ENCODE measurements at regions not wholly inside any gene's neighbourhood (a gene's known extent, or its start where the extent isn't known, plus 50 kb on each side); places are given as distances from the start of the nearest gene placed in this dataset.
A peak's percentile ranks its signal among the peaks of the same experiment; 100 is the strongest.
"Not testable (repeated sequence)": the region's sequence is repeated elsewhere in the genome, so short reads cannot be mapped to it uniquely, and the experiment has no call there.

- peaks cover 2% of the 10 kb centered on the region for H3K36me3 Mint-ChIP-seq (ENCODE audit: unreplicated experiment)
- peak overlapping the region; percentile 91 for H3K27ac Mint-ChIP-seq (ENCODE audit: unreplicated experiment)
- DNase-seq (ENCODE audit: extremely low spot score, unreplicated experiment), result no peak
- no peaks in the 10 kb centered on the region for H3K9me3 Mint-ChIP-seq (ENCODE audit: unreplicated experiment)
- H3K4me3 Mint-ChIP-seq (ENCODE audit: unreplicated experiment), result no peak overlapping the region
- TF ChIP-seq, protein P1, sequence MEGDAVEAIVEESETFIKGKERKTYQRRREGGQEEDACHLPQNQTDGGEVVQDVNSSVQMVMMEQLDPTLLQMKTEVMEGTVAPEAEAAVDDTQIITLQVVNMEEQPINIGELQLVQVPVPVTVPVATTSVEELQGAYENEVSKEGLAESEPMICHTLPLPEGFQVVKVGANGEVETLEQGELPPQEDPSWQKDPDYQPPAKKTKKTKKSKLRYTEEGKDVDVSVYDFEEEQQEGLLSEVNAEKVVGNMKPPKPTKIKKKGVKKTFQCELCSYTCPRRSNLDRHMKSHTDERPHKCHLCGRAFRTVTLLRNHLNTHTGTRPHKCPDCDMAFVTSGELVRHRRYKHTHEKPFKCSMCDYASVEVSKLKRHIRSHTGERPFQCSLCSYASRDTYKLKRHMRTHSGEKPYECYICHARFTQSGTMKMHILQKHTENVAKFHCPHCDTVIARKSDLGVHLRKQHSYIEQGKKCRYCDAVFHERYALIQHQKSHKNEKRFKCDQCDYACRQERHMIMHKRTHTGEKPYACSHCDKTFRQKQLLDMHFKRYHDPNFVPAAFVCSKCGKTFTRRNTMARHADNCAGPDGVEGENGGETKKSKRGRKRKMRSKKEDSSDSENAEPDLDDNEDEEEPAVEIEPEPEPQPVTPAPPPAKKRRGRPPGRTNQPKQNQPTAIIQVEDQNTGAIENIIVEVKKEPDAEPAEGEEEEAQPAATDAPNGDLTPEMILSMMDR (IDR thresholded peaks at IDR 0.05), result no peak
- H3K27me3 Mint-ChIP-seq (ENCODE audit: unreplicated experiment), result no peaks in the 10 kb centered on the region
- peaks cover 57% of the 10 kb centered on the region for H3K4me1 Mint-ChIP-seq (ENCODE audit: unreplicated experiment)
Measured at GRCh38 chr12:58419905-58420304, 478.5 kb downstream of the ATP23 start.

- Mint-ChIP-seq H3K36me3 (ENCODE audit: unreplicated experiment) (peaks cover 2% of the 10 kb centered on the region), H3K27me3 (ENCODE audit: unreplicated experiment) (no peaks in the 10 kb centered on the region), H3K27ac (ENCODE audit: unreplicated experiment) (peak overlapping the region; percentile 91), H3K9me3 (ENCODE audit: unreplicated experiment) (no peaks in the 10 kb centered on the region), H3K4me3 (ENCODE audit: unreplicated experiment) (no peak overlapping the region), H3K4me1 (ENCODE audit: unreplicated experiment) (peaks cover 61% of the 10 kb centered on the region)
- no peak for DNase-seq (ENCODE audit: extremely low spot score, unreplicated experiment)
- TF ChIP-seq, protein P1 (IDR thresholded peaks at IDR 0.05), result no peak
Measured at GRCh38 chr12:58420503-58420902, 479.1 kb downstream of the ATP23 start.

- Mint-ChIP-seq H3K9me3 (ENCODE audit: unreplicated experiment) (peaks cover 4% of the 10 kb centered on the region), H3K27me3 (ENCODE audit: unreplicated experiment) (no peaks in the 10 kb centered on the region), H3K36me3 (ENCODE audit: unreplicated experiment) (peaks cover 7% of the 10 kb centered on the region), H3K27ac (ENCODE audit: unreplicated experiment) (no peak overlapping the region), H3K4me3 (ENCODE audit: unreplicated experiment) (no peak overlapping the region), H3K4me1 (ENCODE audit: unreplicated experiment) (peaks cover 59% of the 10 kb centered on the region)
- no peak for DNase-seq (ENCODE audit: extremely low spot score, unreplicated experiment)
- TF ChIP-seq, protein P1 (IDR thresholded peaks at IDR 0.05), result no peak
Measured at GRCh38 chr12:58421990-58422389, 480.6 kb downstream of the ATP23 start.

- H3K4me1 Mint-ChIP-seq (ENCODE audit: unreplicated experiment), result peaks cover 49% of the 10 kb centered on the region
- H3K27ac Mint-ChIP-seq (ENCODE audit: unreplicated experiment), result peak overlapping the region; percentile 94
- H3K27me3 Mint-ChIP-seq (ENCODE audit: unreplicated experiment), result no peaks in the 10 kb centered on the region
- H3K4me3 Mint-ChIP-seq (ENCODE audit: unreplicated experiment), result peak overlapping the region; percentile 27
- TF ChIP-seq, protein P1 (IDR thresholded peaks at IDR 0.05), result no peak
- peaks cover 20% of the 10 kb centered on the region for H3K36me3 Mint-ChIP-seq (ENCODE audit: unreplicated experiment)
- DNase-seq (ENCODE audit: extremely low spot score, unreplicated experiment), result no peak
- H3K9me3 Mint-ChIP-seq (ENCODE audit: unreplicated experiment), result peaks cover 31% of the 10 kb centered on the region
Measured at GRCh38 chr12:58424735-58425392, 483.5 kb downstream of the ATP23 start.

DNA sequence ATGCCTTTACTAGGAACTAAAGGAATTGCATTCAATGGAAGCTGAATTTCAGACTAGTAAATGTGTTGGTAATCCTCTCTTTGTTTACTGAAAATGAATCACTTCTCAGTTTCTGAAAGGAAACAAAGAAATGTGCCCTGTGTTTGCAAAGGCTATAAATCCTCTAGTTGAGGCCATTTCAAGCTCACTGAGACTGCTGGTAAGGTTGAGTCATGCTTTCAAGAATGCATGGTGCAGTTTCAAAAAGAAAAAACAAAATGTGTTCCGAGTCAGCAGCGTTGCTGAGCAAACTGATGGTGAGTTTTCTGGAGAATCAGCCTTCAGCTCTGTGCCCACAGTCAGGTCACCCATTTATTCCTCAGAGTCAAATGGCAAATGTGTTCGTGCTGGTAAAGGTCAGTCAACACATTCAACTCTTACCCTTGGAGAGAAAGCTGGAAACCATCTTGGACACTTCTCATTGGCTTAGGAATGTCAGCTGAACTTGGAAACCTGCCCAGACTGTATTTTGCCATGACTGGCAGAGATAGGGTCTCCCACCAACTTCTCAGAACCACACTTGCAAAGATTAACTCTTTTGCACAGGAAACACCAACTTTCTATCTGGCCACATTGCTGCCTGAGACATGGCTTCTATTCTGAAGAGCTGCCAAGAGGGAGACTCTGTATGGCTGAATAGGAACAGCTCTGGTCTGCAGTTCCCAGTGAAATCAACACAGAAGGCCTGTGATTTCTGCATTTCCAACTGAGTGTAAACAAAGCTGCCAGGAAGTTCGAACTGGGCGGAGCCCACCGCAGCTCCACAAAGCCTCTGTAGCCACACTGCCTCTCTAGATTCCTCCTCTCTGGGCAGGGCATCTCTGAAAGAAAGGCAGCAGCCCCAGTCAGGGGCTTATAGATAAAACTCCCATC is 484.4 kb downstream of the ATP23 start:
- peak overlapping the region; percentile 30 for H3K4me3 Mint-ChIP-seq (ENCODE audit: unreplicated experiment)

GRCh38 chr12:58426437-58426836 is 485.1 kb downstream of the ATP23 start:
- Mint-ChIP-seq H3K36me3 (ENCODE audit: unreplicated experiment) (peaks cover 24% of the 10 kb centered on the region), H3K9me3 (ENCODE audit: unreplicated experiment) (peaks cover 31% of the 10 kb centered on the region), H3K4me1 (ENCODE audit: unreplicated experiment) (peaks cover 35% of the 10 kb centered on the region), H3K27ac (ENCODE audit: unreplicated experiment) (peak overlapping the region; percentile 94)
- not testable (repeated sequence) for H3K27me3 Mint-ChIP-seq (ENCODE audit: unreplicated experiment); H3K4me3 Mint-ChIP-seq (ENCODE audit: unreplicated experiment); DNase-seq (ENCODE audit: extremely low spot score, unreplicated experiment)

More for the DNA sequence above, 484.4 kb downstream of the ATP23 start:
- peaks cover 31% of the 10 kb centered on the region for H3K9me3 Mint-ChIP-seq (ENCODE audit: unreplicated experiment)
- H3K27ac Mint-ChIP-seq (ENCODE audit: unreplicated experiment), result peak overlapping the region; percentile 94
- TF ChIP-seq, protein P1 (IDR thresholded peaks at IDR 0.05), result no peak
- H3K4me1 Mint-ChIP-seq (ENCODE audit: unreplicated experiment), result peaks cover 40% of the 10 kb centered on the region
- peaks cover 22% of the 10 kb centered on the region for H3K36me3 Mint-ChIP-seq (ENCODE audit: unreplicated experiment)
- no peaks in the 10 kb centered on the region for H3K27me3 Mint-ChIP-seq (ENCODE audit: unreplicated experiment)
- no peak for DNase-seq (ENCODE audit: extremely low spot score, unreplicated experiment)

Data from osteocyte (in vitro differentiated cells).